Uterus (tissue), 3 donors: ENCODE measurements at regions not wholly inside any gene's neighbourhood (a gene's known extent, or its start where the extent isn't known, plus 50 kb on each side); places are given as distances from the start of the nearest gene placed in this dataset.

Experiments used
- DNase-seq, 2 donors: peaks; one replicate each; pipeline ENCODE4 v3.0.0-alpha.2; 2019 to 2020
- H3K27ac ChIP-seq, 2 donors: fragments of 200-600 bp; sonication (generic); 1 replicate in 1 of 2; 2 replicates in 1 of 2; pipeline ENCODE4 v1.5.1; 2016 to 2018
- H3K27me3 ChIP-seq, 2 donors: fragments of 200-600 bp; sonication (generic); one replicate each; pipeline ENCODE4 v1.5.1; 2018 to 2019; ENCODE audit warnings: control low read depth in 1 of 2
- H3K36me3 ChIP-seq, 2 donors: fragments of 200-600 bp; sonication (generic); one replicate each; pipeline ENCODE4 v1.5.1; 2019; ENCODE audit warnings: control low read depth in 1 of 2
- H3K4me1 ChIP-seq, 2 donors: fragments of 200-600 bp; sonication (generic); one replicate each; pipeline ENCODE4 v1.5.1; 2018 to 2019; ENCODE audit warnings: control low read depth in 1 of 2
- H3K4me3 ChIP-seq, 2 donors: fragments of 200-600 bp; sonication (generic); 1 replicate in 1 of 2; 2 replicates in 1 of 2; pipeline ENCODE4 v1.5.1; 2018 to 2019; ENCODE audit warnings: mild to moderate bottlenecking in 1 of 2
- H3K9me3 ChIP-seq, 2 donors: fragments of 200-600 bp; sonication (generic); one replicate each; pipeline ENCODE4 v1.5.1; 2019; ENCODE audit warnings: control low read depth in 1 of 2
- CTCF ChIP-seq, 4 experiments: fragments of 200-600 bp in 2 of 4; fragments of 450-650 bp in 2 of 4; sonication (generic) in 2 of 4; IDR thresholded peaks; one replicate each; pipeline ENCODE4 v1.5.1; 2016 to 2019; ENCODE audit warnings: antibody characterized with exemption in 4 of 4, mild to moderate bottlenecking in 2 of 4, moderate library complexity in 1 of 4
- POLR2A ChIP-seq, 2 donors: fragments of 450-650 bp; IDR thresholded peaks; one replicate each; pipeline ENCODE4 v1.6.1; 2016; ENCODE audit warnings: antibody characterized with exemption in 2 of 2, mild to moderate bottlenecking in 1 of 2, moderate library complexity in 1 of 2
- intact Hi-C: fragments of 100-400 bp; cut with DNase I; formaldehyde crosslinking; loops from one replicate; pipeline ENCODE4 v1.15.1; 2023; ENCODE audit warnings: low total_unique reads
- donor health status: DM: yes; HTN: yes; CAD: no.

DNA sequence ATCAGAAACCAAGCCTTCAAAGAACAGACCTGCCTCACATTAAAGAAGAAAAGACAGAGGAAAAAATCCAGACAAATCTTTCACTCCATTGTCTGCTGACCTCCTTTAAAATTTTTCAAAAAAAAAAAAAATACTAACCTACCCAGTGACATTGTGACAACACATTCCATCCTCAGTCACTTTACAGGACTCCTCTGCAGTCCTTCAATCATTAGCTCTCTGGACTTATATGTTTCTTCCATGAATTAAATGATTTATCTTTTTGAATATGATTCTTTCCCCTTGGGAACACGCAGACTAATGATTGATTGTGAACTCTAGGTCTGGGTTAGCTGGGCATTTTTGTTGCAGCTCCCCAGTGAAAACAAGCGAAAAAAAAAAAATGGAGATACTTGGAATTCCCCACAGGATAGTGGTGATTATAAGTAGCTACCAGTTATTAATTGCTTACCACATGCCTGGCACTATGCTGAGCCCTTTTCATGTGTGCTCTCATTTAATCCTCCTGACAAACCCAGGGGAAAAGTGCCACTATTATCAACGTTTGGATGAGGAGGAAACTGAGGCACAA, 261.3 kb upstream of the NCKAP5 start:
- intact Hi-C loops = no loop called here
- no peaks in the 10 kb centered on the region for H3K27me3 ChIP-seq
- TF ChIP-seq POLR2A (IDR thresholded peaks at IDR 0.05) = no peak
- no peak for TF ChIP-seq CTCF (IDR thresholded peaks at IDR 0.05)
- H3K4me3 ChIP-seq = no peak overlapping the region
- no peak for DNase-seq
- no peak overlapping the region for H3K27ac ChIP-seq
- no peaks in the 10 kb centered on the region for H3K9me3 ChIP-seq
- no peaks in the 10 kb centered on the region for H3K4me1 ChIP-seq
- H3K36me3 ChIP-seq = no peaks in the 10 kb centered on the region

DNA sequence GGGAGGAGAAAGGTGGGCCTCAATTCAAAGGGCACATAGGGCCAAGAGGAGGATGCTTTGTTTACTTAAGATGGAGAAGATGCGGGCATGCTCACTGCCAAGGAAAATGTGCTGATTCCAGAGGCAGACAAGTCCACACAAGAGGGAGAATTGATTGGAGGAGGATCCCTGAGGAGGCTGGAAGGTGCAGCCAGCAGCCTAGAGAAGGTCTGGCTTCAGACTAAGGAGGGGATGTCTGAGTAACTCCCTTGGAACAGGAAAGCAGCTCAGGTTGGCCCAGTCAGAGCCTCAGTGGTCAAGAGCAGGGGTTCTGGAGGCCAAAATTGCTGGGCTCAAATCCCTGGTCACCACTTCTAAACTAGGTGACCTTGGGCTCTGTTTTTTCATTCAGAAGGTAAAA, 265.5 kb upstream of the NCKAP5 start:
- intact Hi-C loops = no loop called here
- Histone ChIP-seq H3K27me3 (no peaks in the 10 kb centered on the region), H3K4me3 (no peak overlapping the region), H3K36me3 (no peaks in the 10 kb centered on the region), H3K4me1 (no peaks in the 10 kb centered on the region), H3K27ac (no peak overlapping the region), H3K9me3 (no peaks in the 10 kb centered on the region)
- TF ChIP-seq POLR2A (IDR thresholded peaks at IDR 0.05) (no peak), CTCF (IDR thresholded peaks at IDR 0.05) (no peak)
- DNase-seq = no peak

DNA sequence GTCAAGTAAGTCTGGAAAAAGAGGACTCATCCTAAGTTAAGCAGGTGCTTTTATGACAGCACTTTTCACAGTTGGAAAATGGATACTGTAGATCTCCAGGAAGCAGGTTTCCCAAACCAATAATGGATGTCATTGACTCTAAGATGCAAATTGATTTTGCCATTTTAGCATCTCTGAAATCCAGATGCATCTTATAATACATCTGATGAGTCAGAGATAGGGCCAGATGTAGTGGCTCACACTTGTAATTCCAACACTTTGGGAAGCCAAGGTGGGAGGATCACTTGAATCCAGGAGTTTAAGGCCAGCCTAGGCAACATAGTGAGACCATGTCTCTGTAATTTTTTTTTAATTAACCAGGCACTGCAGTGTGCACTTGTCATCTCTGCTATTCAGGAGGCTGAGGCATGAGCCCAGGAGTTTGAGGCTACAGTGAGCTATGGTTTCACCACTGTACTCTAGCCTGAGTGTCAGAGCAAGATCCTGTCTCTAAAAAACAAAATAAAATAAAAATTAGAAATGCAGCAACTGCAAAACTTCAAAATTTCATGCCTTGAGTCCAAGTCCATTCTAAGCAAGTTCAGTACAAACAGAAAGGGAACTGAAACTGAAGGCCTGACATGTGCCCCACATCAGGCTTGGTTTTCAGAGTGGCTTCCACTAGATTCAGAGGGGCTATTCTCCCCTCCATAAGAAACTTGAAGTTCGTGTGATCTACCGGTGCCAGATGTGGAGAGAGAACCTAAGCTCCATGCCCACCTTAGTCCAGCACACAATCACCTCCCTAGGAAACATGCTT, 267.8 kb upstream of the NCKAP5 start:
- intact Hi-C loops = no loop called here
- H3K27ac ChIP-seq = no peak overlapping the region
- no peak for DNase-seq
- H3K4me1 ChIP-seq = no peaks in the 10 kb centered on the region
- no peaks in the 10 kb centered on the region for H3K9me3 ChIP-seq
- no peaks in the 10 kb centered on the region for H3K36me3 ChIP-seq
- no peaks in the 10 kb centered on the region for H3K27me3 ChIP-seq
- TF ChIP-seq CTCF (IDR thresholded peaks at IDR 0.05) (no peak), POLR2A (IDR thresholded peaks at IDR 0.05) (no peak)
- H3K4me3 ChIP-seq = no peak overlapping the region

DNA sequence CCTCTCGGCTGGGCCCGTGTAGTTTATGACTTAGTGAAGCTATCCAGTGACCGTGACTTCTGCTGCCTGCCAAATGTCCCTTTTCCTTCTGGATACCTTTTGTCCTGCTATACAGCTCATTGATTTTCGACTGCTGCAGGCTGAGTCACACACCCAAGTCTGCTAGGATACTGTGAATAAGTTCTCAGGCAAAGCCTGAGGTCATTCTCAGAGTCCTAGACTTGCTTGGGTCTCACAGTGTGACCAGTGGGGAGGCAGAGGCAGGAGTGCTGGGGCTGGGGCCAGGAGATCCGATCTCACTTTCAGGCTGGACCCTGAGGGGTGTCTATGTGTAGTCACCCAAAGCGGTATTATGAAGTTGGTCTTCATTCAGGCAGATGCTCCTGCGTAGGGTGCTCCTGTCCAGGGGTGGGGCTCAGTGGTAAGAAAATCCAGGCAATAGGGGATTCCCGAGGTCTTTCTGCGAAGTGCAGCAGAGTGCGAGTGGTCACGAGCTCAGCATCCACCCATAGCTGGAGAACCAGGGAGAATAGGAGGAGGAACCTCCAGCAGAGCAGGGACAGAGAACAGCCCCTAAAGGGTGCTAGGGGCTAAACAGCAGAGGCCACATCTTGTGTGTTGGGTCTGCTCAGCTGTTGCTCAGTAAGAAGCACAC, 268.6 kb upstream of the NCKAP5 start:
- DNase-seq = no peak
- intact Hi-C loops = no loop called here
- H3K9me3 ChIP-seq = no peaks in the 10 kb centered on the region
- H3K4me3 ChIP-seq = no peak overlapping the region
- TF ChIP-seq POLR2A (IDR thresholded peaks at IDR 0.05) = no peak
- no peak for TF ChIP-seq CTCF (IDR thresholded peaks at IDR 0.05)
- no peaks in the 10 kb centered on the region for H3K36me3 ChIP-seq
- no peaks in the 10 kb centered on the region for H3K4me1 ChIP-seq
- H3K27ac ChIP-seq = no peak overlapping the region
- H3K27me3 ChIP-seq = no peaks in the 10 kb centered on the region

DNA sequence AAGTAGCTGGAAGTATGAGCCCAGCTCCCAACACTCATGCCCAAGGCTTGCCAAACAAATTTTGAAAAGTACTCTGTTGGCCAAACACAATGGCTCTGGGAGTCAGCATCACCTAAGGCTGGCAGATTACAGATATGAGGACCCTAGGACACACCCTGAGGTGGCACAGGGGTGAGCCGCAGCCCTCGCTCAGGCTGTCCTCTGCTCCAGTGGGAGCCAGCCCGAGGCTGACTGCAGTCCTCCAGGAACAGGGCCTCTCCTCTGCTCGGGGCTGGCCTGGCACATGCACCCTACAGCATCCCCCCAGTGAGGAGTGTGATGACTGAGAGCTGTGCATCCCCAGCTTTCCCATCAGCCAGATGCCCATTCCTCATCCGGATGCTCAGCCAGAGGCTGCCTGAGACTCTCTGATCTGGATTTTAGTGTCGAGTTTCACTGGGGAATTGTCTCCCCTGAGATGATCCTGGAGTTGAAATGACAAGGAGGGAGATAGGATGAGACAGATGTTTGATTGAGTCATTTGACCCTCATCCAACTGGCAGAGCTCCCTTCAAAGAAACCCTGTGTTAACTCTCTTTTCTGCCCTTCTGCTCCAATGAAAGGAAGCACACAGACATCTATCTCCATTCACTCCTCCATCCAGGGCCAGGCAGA, 269.3 kb upstream of the NCKAP5 start:
- Histone ChIP-seq H3K4me1 (no peaks in the 10 kb centered on the region), H3K36me3 (no peaks in the 10 kb centered on the region), H3K27ac (no peak overlapping the region), H3K27me3 (no peaks in the 10 kb centered on the region), H3K4me3 (no peak overlapping the region), H3K9me3 (no peaks in the 10 kb centered on the region)
- no peak for DNase-seq
- intact Hi-C loops = no loop called here
- TF ChIP-seq CTCF (IDR thresholded peaks at IDR 0.05) (no peak), POLR2A (IDR thresholded peaks at IDR 0.05) (no peak)
